ENCODE measurements at regions not wholly inside any gene's neighbourhood (a gene's known extent, or its start where the extent isn't known, plus 50 kb on each side); places are given as distances from the start of the nearest gene placed in this dataset.

- no peak for TF ChIP-seq TAF1 (IDR thresholded peaks at IDR 0.05; ENCODE audit: borderline replicate concordance, insufficient read depth, low read length)
- TF ChIP-seq POLR2AphosphoS5 (IDR thresholded peaks at IDR 0.05; ENCODE audit: low read depth, low read length) = no peak
- no peak for TF ChIP-seq FOXP2 (optimal IDR thresholded peaks at IDR 0.05; ENCODE audit: borderline replicate concordance, extremely low read depth, extremely low read length, insufficient read depth)
- no peak for TF ChIP-seq SIN3A (IDR thresholded peaks at IDR 0.05; ENCODE audit: borderline replicate concordance, insufficient read depth, low read length)
- TF ChIP-seq, protein P1, sequence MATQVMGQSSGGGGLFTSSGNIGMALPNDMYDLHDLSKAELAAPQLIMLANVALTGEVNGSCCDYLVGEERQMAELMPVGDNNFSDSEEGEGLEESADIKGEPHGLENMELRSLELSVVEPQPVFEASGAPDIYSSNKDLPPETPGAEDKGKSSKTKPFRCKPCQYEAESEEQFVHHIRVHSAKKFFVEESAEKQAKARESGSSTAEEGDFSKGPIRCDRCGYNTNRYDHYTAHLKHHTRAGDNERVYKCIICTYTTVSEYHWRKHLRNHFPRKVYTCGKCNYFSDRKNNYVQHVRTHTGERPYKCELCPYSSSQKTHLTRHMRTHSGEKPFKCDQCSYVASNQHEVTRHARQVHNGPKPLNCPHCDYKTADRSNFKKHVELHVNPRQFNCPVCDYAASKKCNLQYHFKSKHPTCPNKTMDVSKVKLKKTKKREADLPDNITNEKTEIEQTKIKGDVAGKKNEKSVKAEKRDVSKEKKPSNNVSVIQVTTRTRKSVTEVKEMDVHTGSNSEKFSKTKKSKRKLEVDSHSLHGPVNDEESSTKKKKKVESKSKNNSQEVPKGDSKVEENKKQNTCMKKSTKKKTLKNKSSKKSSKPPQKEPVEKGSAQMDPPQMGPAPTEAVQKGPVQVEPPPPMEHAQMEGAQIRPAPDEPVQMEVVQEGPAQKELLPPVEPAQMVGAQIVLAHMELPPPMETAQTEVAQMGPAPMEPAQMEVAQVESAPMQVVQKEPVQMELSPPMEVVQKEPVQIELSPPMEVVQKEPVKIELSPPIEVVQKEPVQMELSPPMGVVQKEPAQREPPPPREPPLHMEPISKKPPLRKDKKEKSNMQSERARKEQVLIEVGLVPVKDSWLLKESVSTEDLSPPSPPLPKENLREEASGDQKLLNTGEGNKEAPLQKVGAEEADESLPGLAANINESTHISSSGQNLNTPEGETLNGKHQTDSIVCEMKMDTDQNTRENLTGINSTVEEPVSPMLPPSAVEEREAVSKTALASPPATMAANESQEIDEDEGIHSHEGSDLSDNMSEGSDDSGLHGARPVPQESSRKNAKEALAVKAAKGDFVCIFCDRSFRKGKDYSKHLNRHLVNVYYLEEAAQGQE (IDR thresholded peaks at IDR 0.05; ENCODE audit: insufficient read depth in 1 of 2, low read depth in 2 of 2, low read length in 2 of 2) = no peak
Observed at GRCh38 chr1:29868096-29868495, 631.8 kb downstream of the PTPRU start.

DNA sequence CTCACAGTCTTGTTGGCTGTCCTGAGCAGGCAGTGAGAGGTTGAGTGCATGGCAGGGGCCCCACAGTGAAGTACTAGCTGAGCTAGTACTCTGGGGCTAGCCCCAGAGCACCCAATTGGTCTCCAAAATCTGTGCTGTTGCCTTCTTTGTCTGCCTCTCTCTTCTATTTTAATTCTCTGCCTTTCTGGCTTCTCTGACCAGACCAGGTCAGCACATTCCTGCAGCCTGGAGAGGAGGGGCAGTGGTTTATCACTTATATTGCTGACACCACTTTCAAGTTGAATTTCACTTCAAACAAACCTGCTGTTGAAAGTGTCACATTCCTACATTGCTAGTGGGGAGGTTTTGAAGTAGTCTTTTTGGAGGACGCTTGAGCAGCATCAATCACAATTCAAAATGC is 628.7 kb downstream of the PTPRU start:
- no peak for TF ChIP-seq POLR2AphosphoS5 (IDR thresholded peaks at IDR 0.05; ENCODE audit: low read depth, low read length)
- TF ChIP-seq SIN3A (IDR thresholded peaks at IDR 0.05; ENCODE audit: borderline replicate concordance, insufficient read depth, low read length) = no peak
- TF ChIP-seq TAF1 (IDR thresholded peaks at IDR 0.05; ENCODE audit: borderline replicate concordance, insufficient read depth, low read length) = no peak
- TF ChIP-seq, protein P1 (IDR thresholded peaks at IDR 0.05; ENCODE audit: insufficient read depth in 1 of 2, low read depth in 2 of 2, low read length in 2 of 2) = no peak
- TF ChIP-seq FOXP2 (optimal IDR thresholded peaks at IDR 0.05; ENCODE audit: borderline replicate concordance, extremely low read depth, extremely low read length, insufficient read depth) = no peak

DNA sequence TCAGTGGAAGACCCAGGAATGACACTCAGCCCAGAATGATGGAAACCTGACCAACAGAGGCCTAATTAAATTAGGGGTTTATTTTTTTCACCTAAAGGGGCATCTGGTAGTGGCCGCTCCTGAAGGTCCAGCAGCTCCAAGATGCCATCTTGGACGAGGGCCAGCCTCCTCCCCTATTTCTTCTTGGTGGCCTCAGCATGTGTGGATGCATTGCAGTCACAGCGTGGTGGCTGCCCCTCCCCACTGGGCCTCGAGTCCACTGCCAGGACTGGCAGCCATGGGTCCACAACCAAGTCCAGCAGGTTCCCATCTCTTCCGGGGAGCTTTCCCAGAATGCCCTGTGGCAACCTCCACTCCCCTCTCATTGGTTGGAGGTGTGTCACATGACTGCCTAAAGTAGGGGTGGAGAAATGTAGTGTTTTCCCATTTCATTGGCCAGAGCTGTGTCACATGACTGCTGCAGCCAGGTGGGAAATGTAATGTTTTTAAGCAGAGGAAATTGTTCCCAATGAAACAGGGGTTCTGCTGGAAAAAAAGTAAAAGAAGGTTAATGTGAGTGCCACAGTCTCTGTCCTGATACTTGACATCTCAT is 628.2 kb downstream of the PTPRU start:
- no peak for TF ChIP-seq TAF1 (IDR thresholded peaks at IDR 0.05; ENCODE audit: borderline replicate concordance, insufficient read depth, low read length)
- TF ChIP-seq, protein P1 (IDR thresholded peaks at IDR 0.05; ENCODE audit: insufficient read depth in 1 of 2, low read depth in 2 of 2, low read length in 2 of 2) = no peak
- no peak for TF ChIP-seq SIN3A (IDR thresholded peaks at IDR 0.05; ENCODE audit: borderline replicate concordance, insufficient read depth, low read length)
- no peak for TF ChIP-seq FOXP2 (optimal IDR thresholded peaks at IDR 0.05; ENCODE audit: borderline replicate concordance, extremely low read depth, extremely low read length, insufficient read depth)
- TF ChIP-seq POLR2AphosphoS5 (IDR thresholded peaks at IDR 0.05; ENCODE audit: low read depth, low read length) = no peak

- TF ChIP-seq FOXP2 (optimal IDR thresholded peaks at IDR 0.05; ENCODE audit: borderline replicate concordance, extremely low read depth, extremely low read length, insufficient read depth) = no peak
- TF ChIP-seq, protein P1 (IDR thresholded peaks at IDR 0.05; ENCODE audit: insufficient read depth in 1 of 2, low read depth in 2 of 2, low read length in 2 of 2) = no peak
Observed at GRCh38 chr1:29861922-29862321, 625.6 kb downstream of the PTPRU start.

DNA sequence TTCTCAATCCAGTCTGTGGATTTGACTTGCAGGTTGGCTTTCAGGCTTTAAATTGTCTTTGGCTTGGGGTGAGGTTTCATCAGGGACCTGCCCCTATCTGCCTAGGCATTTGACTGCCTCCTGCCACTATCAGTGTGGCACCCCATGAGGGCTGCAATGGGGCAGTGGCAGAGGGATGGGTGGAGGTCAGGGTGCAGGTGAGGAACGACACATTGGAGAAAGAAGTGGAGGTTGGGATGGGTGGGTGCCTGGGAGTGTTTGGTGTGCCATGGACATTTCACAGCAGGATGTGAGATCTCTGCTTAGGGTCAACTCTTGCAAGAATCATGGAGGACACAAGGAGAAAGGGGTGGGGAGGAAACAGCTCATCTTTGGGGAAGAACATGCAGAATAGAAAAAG is 625.1 kb downstream of the PTPRU start:
- TF ChIP-seq FOXP2 (optimal IDR thresholded peaks at IDR 0.05; ENCODE audit: borderline replicate concordance, extremely low read depth, extremely low read length, insufficient read depth) (no peak), POLR2AphosphoS5 (IDR thresholded peaks at IDR 0.05; ENCODE audit: low read depth, low read length) (no peak), TAF1 (IDR thresholded peaks at IDR 0.05; ENCODE audit: borderline replicate concordance, insufficient read depth, low read length) (no peak), SIN3A (IDR thresholded peaks at IDR 0.05; ENCODE audit: borderline replicate concordance, insufficient read depth, low read length) (no peak)
- TF ChIP-seq, protein P1 (IDR thresholded peaks at IDR 0.05; ENCODE audit: insufficient read depth in 1 of 2, low read depth in 2 of 2, low read length in 2 of 2) = no peak

Data from PFSK-1 (cell line).